ENCODE measurements at regions not wholly inside any gene's neighbourhood (a gene's known extent, or its start where the extent isn't known, plus 50 kb on each side); places are given as distances from the start of the nearest gene placed in this dataset.

DNA sequence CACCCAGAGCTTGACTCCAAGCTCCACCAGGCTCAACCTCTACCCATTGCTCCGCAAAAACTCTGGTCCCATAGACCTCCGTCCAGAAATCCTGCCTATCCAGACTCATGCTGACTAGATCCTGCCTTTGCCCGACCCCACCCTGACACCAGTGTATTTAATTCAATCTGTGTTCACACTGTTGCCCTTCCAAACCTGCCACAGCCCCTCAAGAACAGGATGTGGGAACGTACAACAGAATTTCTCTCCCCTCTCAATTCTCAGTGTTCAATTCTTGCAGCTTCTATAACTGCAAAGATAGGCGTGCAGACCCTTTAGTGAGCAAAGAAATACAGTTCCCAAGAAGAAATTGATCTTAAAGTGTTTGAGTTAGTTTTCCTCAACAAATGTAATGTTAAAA is 154.2 kb upstream of the FRG1 start:
- TF ChIP-seq, protein P1, sequence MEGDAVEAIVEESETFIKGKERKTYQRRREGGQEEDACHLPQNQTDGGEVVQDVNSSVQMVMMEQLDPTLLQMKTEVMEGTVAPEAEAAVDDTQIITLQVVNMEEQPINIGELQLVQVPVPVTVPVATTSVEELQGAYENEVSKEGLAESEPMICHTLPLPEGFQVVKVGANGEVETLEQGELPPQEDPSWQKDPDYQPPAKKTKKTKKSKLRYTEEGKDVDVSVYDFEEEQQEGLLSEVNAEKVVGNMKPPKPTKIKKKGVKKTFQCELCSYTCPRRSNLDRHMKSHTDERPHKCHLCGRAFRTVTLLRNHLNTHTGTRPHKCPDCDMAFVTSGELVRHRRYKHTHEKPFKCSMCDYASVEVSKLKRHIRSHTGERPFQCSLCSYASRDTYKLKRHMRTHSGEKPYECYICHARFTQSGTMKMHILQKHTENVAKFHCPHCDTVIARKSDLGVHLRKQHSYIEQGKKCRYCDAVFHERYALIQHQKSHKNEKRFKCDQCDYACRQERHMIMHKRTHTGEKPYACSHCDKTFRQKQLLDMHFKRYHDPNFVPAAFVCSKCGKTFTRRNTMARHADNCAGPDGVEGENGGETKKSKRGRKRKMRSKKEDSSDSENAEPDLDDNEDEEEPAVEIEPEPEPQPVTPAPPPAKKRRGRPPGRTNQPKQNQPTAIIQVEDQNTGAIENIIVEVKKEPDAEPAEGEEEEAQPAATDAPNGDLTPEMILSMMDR (IDR thresholded peaks at IDR 0.05; ENCODE audit: low read depth, low read length, poor library complexity, severe bottlenecking) = no peak
- TF ChIP-seq EZH2phosphoT487 (IDR thresholded peaks at IDR 0.05; ENCODE audit: borderline replicate concordance, low read length) = no peak

Data from DOHH2 (cell line).